ENCODE measurements at regions not wholly inside any gene's neighbourhood (a gene's known extent, or its start where the extent isn't known, plus 50 kb on each side); places are given as distances from the start of the nearest gene placed in this dataset.
"Not testable (repeated sequence)": the region's sequence is repeated elsewhere in the genome, so short reads cannot be mapped to it uniquely, and the experiment has no call there.

GRCh38 chr6:21773576-21773968 is 180.0 kb downstream of the SOX4 start:
- no peak for DNase-seq

- no peak for DNase-seq
Measured at GRCh38 chr6:21777846-21778245, 184.3 kb downstream of the SOX4 start.

DNA sequence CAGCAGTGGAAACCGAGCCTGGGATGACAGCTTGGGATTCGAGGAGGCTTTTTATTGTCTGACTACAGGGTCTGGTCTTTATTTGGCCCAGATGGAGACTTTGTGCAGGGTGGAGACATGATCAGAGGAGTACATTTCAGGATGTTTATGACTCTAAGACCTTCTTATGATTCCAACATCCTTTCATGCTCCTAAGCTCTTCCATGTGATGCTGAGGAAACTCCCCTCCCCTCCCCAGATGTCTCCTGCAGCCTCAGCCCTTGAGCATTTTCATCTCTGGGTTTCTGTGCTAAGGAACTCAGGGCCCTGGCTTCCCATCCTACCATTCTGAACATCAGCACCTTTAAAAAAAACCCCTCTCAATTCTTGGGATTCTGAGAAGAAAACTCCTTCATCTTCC is 186.6 kb downstream of the SOX4 start:
- DNase-seq: no peak

DNA sequence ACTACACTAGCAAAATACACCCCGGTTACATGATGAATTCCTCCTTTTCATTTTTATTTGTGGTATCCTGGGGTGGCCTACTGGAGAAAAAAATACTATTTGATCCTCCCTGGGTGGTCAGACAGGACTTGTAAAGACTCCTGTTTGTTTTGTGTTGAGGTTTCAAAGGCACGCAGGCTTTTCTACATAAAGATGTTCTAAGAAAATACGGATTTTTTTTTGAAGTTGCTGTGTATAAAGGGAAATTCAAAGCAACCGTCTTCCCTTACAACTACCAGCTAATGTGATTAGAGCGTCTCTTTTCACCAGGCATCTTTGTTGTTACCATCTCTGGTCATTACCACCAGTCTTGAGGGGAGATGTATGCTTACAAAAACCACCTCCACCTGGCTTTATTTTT is 187.1 kb downstream of the SOX4 start:
- no peak for DNase-seq

DNA sequence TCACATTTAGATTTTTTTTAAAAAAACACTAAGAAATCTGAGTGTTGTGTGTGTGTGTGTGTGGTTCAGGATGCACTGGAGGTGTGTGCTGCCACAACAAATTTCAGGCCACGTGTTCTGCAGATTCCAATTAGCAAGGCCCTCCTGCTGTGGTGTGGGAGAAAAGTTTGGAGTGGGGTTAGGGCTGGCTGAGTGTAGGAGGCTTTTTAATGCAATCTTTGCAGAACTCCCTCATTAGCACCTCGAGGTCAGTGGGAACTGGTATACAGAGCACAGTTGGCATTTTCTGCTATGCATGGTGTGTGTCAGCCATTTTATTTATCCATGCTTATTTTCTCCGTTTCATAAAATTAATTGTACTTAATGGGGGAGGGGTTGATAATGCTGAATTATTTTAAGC is 187.6 kb downstream of the SOX4 start:
- DNase-seq: no peak

DNA sequence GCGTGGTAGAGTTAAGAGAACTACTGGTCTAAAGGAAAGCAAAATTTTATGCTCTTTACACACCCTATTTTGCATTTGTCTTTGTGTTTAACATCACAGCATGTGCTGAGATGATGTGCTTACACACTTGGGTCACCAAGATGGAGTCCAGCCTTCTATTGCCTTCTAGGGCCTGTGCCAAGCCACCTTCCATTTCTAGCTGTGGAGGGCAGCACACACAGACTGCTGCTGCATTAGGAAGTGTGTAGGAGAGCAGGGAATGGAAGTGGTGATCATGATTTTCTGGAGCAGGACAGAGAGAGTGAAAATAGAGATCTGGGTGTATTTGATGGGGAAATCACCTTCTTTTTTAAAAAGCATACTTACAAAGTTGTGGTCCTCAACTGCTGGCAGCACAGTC is 191.6 kb downstream of the SOX4 start:
- DNase-seq: no peak

GRCh38 chr6:21791056-21791455 is 197.5 kb downstream of the SOX4 start:
- DNase-seq: no peak

DNA sequence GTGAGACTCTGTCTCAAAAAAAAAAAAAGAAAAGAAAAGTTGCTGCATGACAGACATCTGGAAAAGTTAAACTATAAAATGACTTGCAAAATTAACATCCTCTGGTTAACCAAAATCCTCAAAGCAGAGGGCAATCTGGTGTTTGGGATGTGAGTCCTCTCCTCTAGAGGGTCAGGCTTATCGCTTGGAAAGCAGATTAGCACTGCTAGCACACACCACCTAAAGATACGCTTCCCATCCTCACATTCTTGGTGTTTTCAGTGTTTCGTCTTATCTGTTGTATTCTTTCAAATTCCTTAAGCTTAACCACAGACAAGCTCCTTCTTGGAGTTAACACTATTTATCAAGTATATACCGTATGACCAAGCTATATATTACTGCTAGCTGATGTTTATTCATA is 198.0 kb downstream of the SOX4 start:
- no peak for DNase-seq

- no peak for DNase-seq
Measured at GRCh38 chr6:21792177-21792576, 198.6 kb downstream of the SOX4 start.

DNA sequence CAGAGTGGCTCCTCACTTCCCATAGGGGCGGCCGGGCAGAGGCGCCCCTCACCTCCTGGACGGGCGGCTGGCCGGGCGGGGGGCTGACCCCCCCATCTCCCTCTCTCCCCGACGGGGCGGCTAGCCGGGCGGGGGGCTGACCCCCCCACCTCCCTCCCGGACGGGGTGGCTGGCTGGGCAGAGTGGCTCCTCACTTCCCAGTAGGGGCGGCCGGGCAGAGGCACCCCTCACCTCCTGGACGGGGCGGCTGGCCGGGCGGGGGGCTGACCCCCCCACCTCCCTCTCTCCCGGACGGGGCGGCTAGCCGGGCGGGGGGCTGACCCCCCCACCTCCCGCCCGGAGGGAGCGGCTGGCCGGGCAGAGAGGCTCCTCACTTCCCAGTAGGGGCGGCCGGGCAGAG is 203.4 kb downstream of the SOX4 start:
- not testable (repeated sequence) for DNase-seq

GRCh38 chr6:21798468-21798867 is 204.9 kb downstream of the SOX4 start:
- no peak for DNase-seq

GRCh38 chr6:21800330-21800729 is 206.8 kb downstream of the SOX4 start:
- DNase-seq: no peak

- no peak for DNase-seq
Measured at GRCh38 chr6:21800948-21801438, 207.4 kb downstream of the SOX4 start.

GRCh38 chr6:21801446-21802174 is 208.1 kb downstream of the SOX4 start:
- DNase-seq: no peak

GRCh38 chr6:21802175-21802822 is 208.7 kb downstream of the SOX4 start:
- no peak for DNase-seq

DNA sequence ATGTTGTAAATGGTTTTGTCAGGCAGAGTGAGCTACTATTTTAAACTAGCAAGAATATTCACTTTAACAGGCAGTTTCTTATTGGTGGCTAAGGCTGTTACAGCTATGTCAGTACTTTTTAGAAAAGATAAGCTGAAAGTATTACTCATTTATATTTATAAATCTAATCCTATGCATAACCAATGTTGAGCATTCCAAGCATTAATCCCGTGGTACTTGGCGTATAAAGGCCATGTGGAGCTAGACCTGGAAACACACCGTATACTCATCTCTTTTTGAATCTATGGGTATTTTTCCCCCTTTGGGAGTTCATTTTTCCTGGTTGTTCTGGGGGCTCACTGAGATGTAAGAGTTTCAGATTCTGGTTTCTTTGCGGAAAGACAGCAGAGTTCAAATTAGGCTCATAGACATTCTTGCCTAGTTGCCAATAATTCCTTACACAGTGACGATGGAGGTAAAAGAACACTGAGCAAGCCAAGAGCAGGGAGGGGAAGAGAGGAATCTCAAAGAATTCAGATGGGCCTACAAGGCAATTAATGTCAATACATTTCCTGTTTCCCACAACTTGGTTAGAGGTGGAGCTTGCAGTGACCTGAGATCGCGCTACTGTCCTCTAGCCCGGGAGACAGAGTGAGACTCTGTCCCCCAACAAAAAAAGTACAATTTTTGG is 211.5 kb downstream of the SOX4 start:
- DNase-seq: no peak

- no peak for DNase-seq
Measured at GRCh38 chr6:21807299-21808044, 213.9 kb downstream of the SOX4 start.

DNA sequence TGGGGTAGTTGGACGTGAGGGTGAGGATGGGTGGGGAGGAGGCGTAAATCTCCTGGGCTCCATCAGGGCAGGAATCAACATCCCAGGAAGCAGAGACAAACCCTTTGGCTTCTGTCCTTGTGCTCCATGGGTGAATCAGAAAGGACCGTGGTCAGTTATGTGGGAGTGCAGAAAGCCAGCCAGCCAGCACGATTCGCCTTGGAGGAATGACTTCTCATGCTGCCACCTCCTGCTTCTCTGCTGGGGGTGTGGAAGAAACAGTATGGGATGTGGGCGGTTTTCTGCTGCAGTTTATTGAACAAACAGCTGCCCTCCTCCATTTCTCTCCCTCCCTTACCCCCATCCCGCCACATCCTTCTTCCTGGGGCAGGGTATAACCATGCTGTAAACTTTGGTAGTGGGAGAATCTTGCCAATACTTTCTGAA is 214.5 kb downstream of the SOX4 start:
- peak in 1 of 2 donors; percentile 7 for DNase-seq

- no peak for DNase-seq
Measured at GRCh38 chr6:21808551-21809242, 215.1 kb downstream of the SOX4 start.

DNA sequence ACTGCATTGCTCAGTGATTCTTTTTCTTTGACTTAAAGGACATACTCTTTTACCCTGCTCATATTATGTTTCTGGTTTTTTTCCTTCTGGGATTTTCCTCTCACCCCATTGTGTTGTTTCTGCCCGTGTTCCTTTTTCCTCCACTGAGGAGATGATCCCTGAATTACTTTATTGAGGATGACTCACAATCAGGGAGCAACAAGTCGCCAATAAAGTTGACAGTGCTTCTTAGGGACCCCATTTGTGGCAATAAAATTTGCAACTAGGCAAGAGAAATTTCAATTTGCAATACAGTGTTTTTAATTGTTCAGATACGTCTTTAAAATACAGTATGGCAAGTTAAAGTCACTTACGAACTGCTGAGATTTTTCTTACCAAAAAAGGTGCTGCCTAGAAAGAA is 217.9 kb downstream of the SOX4 start:
- DNase-seq: no peak

DNA sequence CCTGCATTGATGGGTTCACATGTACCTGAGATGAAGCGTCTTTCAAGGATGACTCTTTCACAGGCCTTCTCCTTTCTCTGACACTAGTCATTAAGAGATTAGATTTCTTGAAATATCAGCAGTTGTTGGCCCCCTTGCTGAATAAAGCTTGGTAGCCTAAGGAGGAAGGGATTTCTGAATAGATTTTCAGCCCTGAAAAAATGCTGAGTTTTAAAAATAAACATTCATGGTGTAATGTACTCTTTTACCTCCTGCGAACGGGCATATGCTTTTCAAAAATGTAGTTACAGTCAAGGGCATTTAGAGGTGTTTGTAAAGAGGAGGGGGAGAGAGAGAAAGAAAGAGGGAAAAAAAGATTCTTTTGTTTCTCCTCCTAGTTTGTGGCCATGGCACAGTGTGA is 222.7 kb downstream of the SOX4 start:
- DNase-seq: no peak

GRCh38 chr6:21820442-21820841 is 226.9 kb downstream of the SOX4 start:
- no peak for DNase-seq

GRCh38 chr6:21823371-21823770 is 229.8 kb downstream of the SOX4 start:
- DNase-seq: no peak

All from inflammatory macrophage treated with lipopolysaccharide for 1 hour (primary cell).